ENCODE measurements at regions not wholly inside any gene's neighbourhood (a gene's known extent, or its start where the extent isn't known, plus 50 kb on each side); places are given as distances from the start of the nearest gene placed in this dataset.

DNA sequence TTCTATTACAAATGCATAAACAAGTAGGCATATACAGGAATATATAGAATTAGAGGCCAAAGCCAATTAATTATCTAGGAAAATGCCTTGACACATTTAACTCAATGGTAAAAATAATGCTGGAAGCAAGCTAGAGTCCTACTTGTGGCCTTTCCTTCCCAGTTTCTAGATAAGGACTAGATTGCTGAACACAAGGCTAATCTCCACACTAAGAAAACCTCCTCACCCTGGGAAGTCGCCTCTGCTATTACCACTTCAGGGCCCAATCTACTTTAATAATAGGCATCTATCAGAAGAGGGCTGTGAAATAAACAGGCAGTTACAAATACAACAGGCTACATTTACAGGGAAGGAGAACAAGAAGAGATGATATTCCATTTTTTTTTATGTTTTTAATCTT lies 80.5 kb upstream of the PRICKLE2 start:
- no peaks in the 10 kb centered on the region for H3K27me3 ChIP-seq
- H3K9me3 ChIP-seq: no peaks in the 10 kb centered on the region
- H3K27ac ChIP-seq: no peak overlapping the region
- WGBS, 2 donors: 78 to 100% methylated on average over 1 of the region's 1 CpG
- TF ChIP-seq, protein P1, sequence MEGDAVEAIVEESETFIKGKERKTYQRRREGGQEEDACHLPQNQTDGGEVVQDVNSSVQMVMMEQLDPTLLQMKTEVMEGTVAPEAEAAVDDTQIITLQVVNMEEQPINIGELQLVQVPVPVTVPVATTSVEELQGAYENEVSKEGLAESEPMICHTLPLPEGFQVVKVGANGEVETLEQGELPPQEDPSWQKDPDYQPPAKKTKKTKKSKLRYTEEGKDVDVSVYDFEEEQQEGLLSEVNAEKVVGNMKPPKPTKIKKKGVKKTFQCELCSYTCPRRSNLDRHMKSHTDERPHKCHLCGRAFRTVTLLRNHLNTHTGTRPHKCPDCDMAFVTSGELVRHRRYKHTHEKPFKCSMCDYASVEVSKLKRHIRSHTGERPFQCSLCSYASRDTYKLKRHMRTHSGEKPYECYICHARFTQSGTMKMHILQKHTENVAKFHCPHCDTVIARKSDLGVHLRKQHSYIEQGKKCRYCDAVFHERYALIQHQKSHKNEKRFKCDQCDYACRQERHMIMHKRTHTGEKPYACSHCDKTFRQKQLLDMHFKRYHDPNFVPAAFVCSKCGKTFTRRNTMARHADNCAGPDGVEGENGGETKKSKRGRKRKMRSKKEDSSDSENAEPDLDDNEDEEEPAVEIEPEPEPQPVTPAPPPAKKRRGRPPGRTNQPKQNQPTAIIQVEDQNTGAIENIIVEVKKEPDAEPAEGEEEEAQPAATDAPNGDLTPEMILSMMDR (IDR thresholded peaks at IDR 0.05): no peak
- no peak for TF ChIP-seq POLR2A (IDR thresholded peaks at IDR 0.05)
- TF ChIP-seq EP300 (IDR thresholded peaks at IDR 0.05): no peak
- no peaks in the 10 kb centered on the region for H3K36me3 ChIP-seq
- peaks cover 0 to 6% (median 2%) of the 10 kb centered on the region in 4 donors for H3K4me1 ChIP-seq
- DNase-seq (ENCODE audit: low spot score in 2 of 2): no peak
- no peak overlapping the region for H3K4me3 ChIP-seq

DNA sequence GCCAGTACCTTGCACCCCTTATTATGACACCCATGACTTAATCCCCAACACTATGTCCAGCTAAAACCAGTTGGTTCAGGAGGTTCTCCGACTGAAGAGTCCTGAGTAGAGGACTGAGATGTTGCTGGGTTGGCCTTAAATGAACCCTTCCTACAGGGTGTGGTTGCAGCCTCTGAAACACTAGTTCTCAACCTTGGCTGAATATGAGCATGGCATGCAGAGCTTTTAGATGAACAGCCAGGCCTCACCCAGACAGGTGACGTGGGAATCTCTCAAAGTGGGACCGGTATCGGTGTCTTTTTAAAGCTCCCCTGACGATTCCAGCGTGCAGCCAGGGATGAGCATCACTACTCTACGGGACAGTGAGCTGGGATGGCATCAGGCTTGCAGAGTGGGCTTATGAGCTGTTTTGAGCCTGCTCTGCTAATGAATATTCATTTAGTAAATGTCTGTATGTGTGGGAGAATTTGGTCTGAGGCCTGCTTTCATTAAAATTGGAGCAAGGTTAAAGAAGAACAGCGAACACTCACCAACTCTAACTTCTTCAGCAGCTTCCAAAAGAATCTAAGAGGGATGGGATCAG lies 79.7 kb upstream of the PRICKLE2 start:
- no peak for TF ChIP-seq EP300 (IDR thresholded peaks at IDR 0.05)
- TF ChIP-seq POLR2A (IDR thresholded peaks at IDR 0.05): no peak
- TF ChIP-seq, protein P1 (IDR thresholded peaks at IDR 0.05): no peak
- H3K4me3 ChIP-seq: no peak overlapping the region
- H3K4me1 ChIP-seq: peaks cover 0 to 6% (median 2%) of the 10 kb centered on the region in 4 donors
- DNase-seq (ENCODE audit: low spot score in 2 of 2): no peak
- 80 to 82% methylated on average over 8 of the region's 8 CpGs for WGBS, 2 donors
- H3K9me3 ChIP-seq: no peaks in the 10 kb centered on the region
- H3K36me3 ChIP-seq: no peaks in the 10 kb centered on the region
- H3K27ac ChIP-seq: no peak overlapping the region
- no peaks in the 10 kb centered on the region for H3K27me3 ChIP-seq

DNA sequence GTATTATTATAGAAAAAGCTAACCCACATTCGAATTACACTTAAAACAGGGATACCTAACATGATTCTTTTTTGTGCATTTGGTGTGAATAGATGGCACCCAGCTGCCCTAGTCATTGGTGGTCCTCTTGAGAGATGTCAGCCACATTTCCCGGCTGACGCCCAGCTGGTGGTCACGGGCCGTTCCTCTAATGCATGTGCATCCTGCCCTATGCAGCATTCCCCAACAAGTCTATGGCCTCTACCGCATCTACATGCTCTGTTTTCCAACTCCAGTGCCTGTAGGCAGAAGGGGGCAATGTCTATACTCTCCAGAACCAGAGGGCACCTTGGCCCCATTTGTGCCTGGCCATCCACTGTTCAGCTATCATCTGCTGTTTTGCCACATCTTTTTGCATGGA lies 78.6 kb upstream of the PRICKLE2 start:
- H3K9me3 ChIP-seq: no peaks in the 10 kb centered on the region
- no peak overlapping the region for H3K4me3 ChIP-seq
- no peak for DNase-seq (ENCODE audit: low spot score in 2 of 2)
- TF ChIP-seq EP300 (IDR thresholded peaks at IDR 0.05) (no peak), POLR2A (IDR thresholded peaks at IDR 0.05) (no peak)
- TF ChIP-seq, protein P1 (IDR thresholded peaks at IDR 0.05): no peak
- H3K36me3 ChIP-seq: no peaks in the 10 kb centered on the region
- no peaks in the 10 kb centered on the region for H3K27me3 ChIP-seq
- no peak overlapping the region for H3K27ac ChIP-seq
- 88 to 97% methylated on average over 6 of the region's 6 CpGs for WGBS, 2 donors
- peaks cover 0 to 6% (median 2%) of the 10 kb centered on the region in 4 donors for H3K4me1 ChIP-seq

DNA sequence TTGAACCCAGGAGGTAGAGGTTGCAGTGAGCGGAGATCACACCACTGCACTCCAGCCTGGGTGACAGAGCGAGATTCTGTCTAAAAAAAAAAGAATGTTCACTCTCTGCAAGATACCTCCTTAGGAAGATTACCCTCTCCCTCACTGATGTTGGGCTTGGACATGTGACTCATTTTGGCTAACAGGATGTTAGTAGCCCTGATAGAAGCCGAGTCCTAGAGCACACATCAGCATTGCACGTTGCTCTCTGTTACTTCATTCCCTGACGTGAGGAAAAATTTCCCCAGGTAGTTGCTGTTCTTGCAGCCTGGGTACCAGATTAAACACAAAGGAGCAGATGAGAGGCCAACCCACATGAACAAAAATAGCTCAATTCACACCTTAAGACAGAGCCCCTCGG lies 78.1 kb upstream of the PRICKLE2 start:
- no peak for DNase-seq (ENCODE audit: low spot score in 2 of 2)
- H3K9me3 ChIP-seq: no peaks in the 10 kb centered on the region
- no peak overlapping the region for H3K4me3 ChIP-seq
- peaks cover 0 to 6% (median 2%) of the 10 kb centered on the region in 4 donors for H3K4me1 ChIP-seq
- 94 to 96% methylated on average over 6 of the region's 6 CpGs for WGBS, 2 donors
- no peaks in the 10 kb centered on the region for H3K27me3 ChIP-seq
- no peak overlapping the region for H3K27ac ChIP-seq
- H3K36me3 ChIP-seq: no peaks in the 10 kb centered on the region
- TF ChIP-seq EP300 (IDR thresholded peaks at IDR 0.05): no peak
- TF ChIP-seq POLR2A (IDR thresholded peaks at IDR 0.05): no peak
- TF ChIP-seq, protein P1 (IDR thresholded peaks at IDR 0.05): no peak

DNA sequence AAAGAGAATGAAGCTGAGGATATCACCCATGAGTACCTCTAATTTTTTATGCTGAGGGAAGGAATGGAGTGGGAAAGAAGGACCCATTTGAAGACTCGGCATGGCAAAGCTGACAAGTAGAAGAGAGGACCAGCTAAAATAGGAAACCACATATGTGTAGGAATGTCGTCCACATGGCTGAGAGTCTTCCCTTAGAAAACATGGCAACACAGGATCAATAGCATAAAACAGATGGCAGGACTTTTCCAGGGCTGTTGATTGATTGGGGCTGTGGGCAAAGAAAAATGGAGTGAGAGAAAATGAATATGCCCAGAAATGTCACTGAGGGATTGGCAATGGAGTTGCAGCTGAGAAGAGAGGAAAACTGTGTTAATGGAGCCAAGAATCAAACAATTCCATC lies 76.2 kb upstream of the PRICKLE2 start:
- no peak for DNase-seq (ENCODE audit: low spot score in 2 of 2)
- no peaks in the 10 kb centered on the region for H3K36me3 ChIP-seq
- H3K4me3 ChIP-seq: no peak overlapping the region
- no peak overlapping the region for H3K27ac ChIP-seq
- TF ChIP-seq, protein P1 (IDR thresholded peaks at IDR 0.05): no peak
- TF ChIP-seq EP300 (IDR thresholded peaks at IDR 0.05) (no peak), POLR2A (IDR thresholded peaks at IDR 0.05) (no peak)
- no peaks in the 10 kb centered on the region for H3K27me3 ChIP-seq
- H3K9me3 ChIP-seq: peaks cover 0 to 11% (median 0%) of the 10 kb centered on the region in 4 donors
- no peaks in the 10 kb centered on the region for H3K4me1 ChIP-seq
- WGBS, 2 donors: 88 to 93% methylated on average over 2 of the region's 2 CpGs

Data from tibial nerve (tissue), 4 donors.